HG03521 (cell line): ENCODE measurements at regions not wholly inside any gene's neighbourhood (a gene's known extent, or its start where the extent isn't known, plus 50 kb on each side); places are given as distances from the start of the nearest gene placed in this dataset.

Source experiments
- ATAC-seq: cut with Tn5 transposase; IDR thresholded peaks from one replicate; pipeline ENCODE4 v1.9.1; 2021; ENCODE audit warnings: mild to moderate bottlenecking, moderate library complexity; ENCODE audit not compliant: unreplicated experiment

GRCh38 chr5:68953875-68954617, 139.8 kb upstream of the SLC30A5 start:
- no peak for ATAC-seq

- ATAC-seq, result no peak
These were observed 139.2 kb upstream of the SLC30A5 start for GRCh38 chr5:68954618-68954910.

GRCh38 chr5:68957591-68957990, 136.2 kb upstream of the SLC30A5 start:
- no peak for ATAC-seq

- ATAC-seq, result no peak
These were observed 135.4 kb upstream of the SLC30A5 start for GRCh38 chr5:68958428-68958827.

GRCh38 chr5:68960456-68960855, 133.4 kb upstream of the SLC30A5 start:
- ATAC-seq, result no peak

GRCh38 chr5:68960961-68961360, 132.9 kb upstream of the SLC30A5 start:
- ATAC-seq, result no peak

GRCh38 chr5:68961762-68962161, 132.1 kb upstream of the SLC30A5 start:
- no peak for ATAC-seq

GRCh38 chr5:68962757-68963484, 130.9 kb upstream of the SLC30A5 start:
- no peak for ATAC-seq

- no peak for ATAC-seq
These were observed 129.1 kb upstream of the SLC30A5 start for GRCh38 chr5:68964679-68965078.

GRCh38 chr5:68965926-68966325, 127.9 kb upstream of the SLC30A5 start:
- no peak for ATAC-seq

GRCh38 chr5:68966596-68966995, 127.2 kb upstream of the SLC30A5 start:
- no peak for ATAC-seq

- no peak for ATAC-seq
These were observed 125.4 kb upstream of the SLC30A5 start for GRCh38 chr5:68968429-68968828.

- no peak for ATAC-seq
These were observed 123.2 kb upstream of the SLC30A5 start for GRCh38 chr5:68970617-68971016.

GRCh38 chr5:68973696-68974095, 120.1 kb upstream of the SLC30A5 start:
- ATAC-seq, result no peak

- ATAC-seq, result no peak
These were observed 110.8 kb upstream of the SLC30A5 start for GRCh38 chr5:68983043-68983442.

- no peak for ATAC-seq
These were observed 109.9 kb upstream of the SLC30A5 start for GRCh38 chr5:68983959-68984358.

GRCh38 chr5:68991279-68992084, 102.3 kb upstream of the SLC30A5 start:
- ATAC-seq, result no peak

GRCh38 chr5:68994645-68995044, 99.2 kb upstream of the SLC30A5 start:
- ATAC-seq, result no peak

- no peak for ATAC-seq
These were observed 97.8 kb upstream of the SLC30A5 start for GRCh38 chr5:68995845-68996545.

- no peak for ATAC-seq
These were observed 94.6 kb upstream of the SLC30A5 start for GRCh38 chr5:68999181-68999580.

- ATAC-seq, result no peak
These were observed 93.4 kb upstream of the SLC30A5 start for GRCh38 chr5:69000216-69000919.
